Body of pancreas (tissue), 4 donors: ENCODE measurements at regions not wholly inside any gene's neighbourhood (a gene's known extent, or its start where the extent isn't known, plus 50 kb on each side); places are given as distances from the start of the nearest gene placed in this dataset.

Source experiments
- POLR2A ChIP-seq, 3 donors: fragments of 450-650 bp; IDR thresholded peaks; one replicate each; pipeline ENCODE4 v1.6.1; 2016; ENCODE audit warnings: antibody characterized with exemption in 3 of 3, mild to moderate bottlenecking in 2 of 3
- TF ChIP-seq, protein P1 (sequence below), 7 experiments: fragments of 450-650 bp in 4 of 7; fragments of 200-600 bp in 3 of 7; sonication (generic) in 3 of 7; IDR thresholded peaks; one replicate each; pipeline ENCODE4 v1.5.1; 2016 to 2019; ENCODE audit warnings: antibody characterized with exemption in 7 of 7

DNA sequence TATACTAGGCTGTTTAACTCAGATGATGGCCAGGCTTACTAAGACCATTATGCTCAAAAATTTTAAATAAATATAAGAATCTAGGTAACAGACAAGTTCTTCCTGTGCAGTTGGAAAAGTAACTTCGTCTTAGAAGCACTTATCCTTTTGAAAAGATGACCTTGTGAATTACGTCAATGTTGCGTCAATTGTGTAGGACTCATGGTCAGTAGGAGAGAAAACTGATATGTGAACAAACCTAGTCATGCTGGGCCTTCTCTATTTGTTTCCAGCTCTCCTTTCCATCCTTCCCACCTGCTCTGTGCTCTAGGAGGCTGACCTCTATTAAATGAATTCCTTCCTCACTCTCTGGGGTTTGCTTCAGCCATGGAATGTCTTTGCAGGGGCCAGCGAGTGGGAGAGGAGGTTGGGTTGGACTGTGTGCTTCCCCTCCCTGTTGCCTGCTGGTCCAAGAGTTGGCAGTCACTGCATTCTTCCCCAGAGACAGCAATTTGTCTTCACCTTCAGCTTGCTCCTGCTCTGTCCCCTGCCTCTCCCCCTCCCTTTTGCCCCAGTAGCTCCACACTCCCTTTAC, 128.0 kb upstream of the TNFAIP3 start:
- TF ChIP-seq POLR2A (IDR thresholded peaks at IDR 0.05): no peak
- TF ChIP-seq, protein P1, sequence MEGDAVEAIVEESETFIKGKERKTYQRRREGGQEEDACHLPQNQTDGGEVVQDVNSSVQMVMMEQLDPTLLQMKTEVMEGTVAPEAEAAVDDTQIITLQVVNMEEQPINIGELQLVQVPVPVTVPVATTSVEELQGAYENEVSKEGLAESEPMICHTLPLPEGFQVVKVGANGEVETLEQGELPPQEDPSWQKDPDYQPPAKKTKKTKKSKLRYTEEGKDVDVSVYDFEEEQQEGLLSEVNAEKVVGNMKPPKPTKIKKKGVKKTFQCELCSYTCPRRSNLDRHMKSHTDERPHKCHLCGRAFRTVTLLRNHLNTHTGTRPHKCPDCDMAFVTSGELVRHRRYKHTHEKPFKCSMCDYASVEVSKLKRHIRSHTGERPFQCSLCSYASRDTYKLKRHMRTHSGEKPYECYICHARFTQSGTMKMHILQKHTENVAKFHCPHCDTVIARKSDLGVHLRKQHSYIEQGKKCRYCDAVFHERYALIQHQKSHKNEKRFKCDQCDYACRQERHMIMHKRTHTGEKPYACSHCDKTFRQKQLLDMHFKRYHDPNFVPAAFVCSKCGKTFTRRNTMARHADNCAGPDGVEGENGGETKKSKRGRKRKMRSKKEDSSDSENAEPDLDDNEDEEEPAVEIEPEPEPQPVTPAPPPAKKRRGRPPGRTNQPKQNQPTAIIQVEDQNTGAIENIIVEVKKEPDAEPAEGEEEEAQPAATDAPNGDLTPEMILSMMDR (IDR thresholded peaks at IDR 0.05): no peak
